ENCODE measurements at regions not wholly inside any gene's neighbourhood (a gene's known extent, or its start where the extent isn't known, plus 50 kb on each side); places are given as distances from the start of the nearest gene placed in this dataset.
A peak's percentile ranks its signal among the peaks of the same experiment; 100 is the strongest.
"Not testable (repeated sequence)": the region's sequence is repeated elsewhere in the genome, so short reads cannot be mapped to it uniquely, and the experiment has no call there.

- no peaks in the 10 kb centered on the region for H3K9me3 ChIP-seq (ENCODE audit: control insufficient read depth in 2 of 3, insufficient read depth in 1 of 3, low read length in 3 of 3)
- FAIRE-seq, result no peak
- no peak overlapping the region for H3K9ac ChIP-seq (ENCODE audit: low read length in 3 of 3)
- H3K4me1 ChIP-seq (ENCODE audit: control insufficient read depth in 2 of 3, insufficient read depth in 2 of 3, low read depth in 1 of 3, low read length in 3 of 3), result peaks cover 0 to 2% (median 0%) of the 10 kb centered on the region in 3 donors
- H3K36me3 ChIP-seq (ENCODE audit: control insufficient read depth in 2 of 3, insufficient read depth in 3 of 3, low read length in 3 of 3), result no peaks in the 10 kb centered on the region
- no peak overlapping the region for H3K27ac ChIP-seq (ENCODE audit: low read depth in 2 of 2, low read length in 2 of 2)
- H3K4me3 ChIP-seq (ENCODE audit: low read length in 3 of 3), result no peak overlapping the region
- no peak for DNase-seq
- TF ChIP-seq, protein P1, sequence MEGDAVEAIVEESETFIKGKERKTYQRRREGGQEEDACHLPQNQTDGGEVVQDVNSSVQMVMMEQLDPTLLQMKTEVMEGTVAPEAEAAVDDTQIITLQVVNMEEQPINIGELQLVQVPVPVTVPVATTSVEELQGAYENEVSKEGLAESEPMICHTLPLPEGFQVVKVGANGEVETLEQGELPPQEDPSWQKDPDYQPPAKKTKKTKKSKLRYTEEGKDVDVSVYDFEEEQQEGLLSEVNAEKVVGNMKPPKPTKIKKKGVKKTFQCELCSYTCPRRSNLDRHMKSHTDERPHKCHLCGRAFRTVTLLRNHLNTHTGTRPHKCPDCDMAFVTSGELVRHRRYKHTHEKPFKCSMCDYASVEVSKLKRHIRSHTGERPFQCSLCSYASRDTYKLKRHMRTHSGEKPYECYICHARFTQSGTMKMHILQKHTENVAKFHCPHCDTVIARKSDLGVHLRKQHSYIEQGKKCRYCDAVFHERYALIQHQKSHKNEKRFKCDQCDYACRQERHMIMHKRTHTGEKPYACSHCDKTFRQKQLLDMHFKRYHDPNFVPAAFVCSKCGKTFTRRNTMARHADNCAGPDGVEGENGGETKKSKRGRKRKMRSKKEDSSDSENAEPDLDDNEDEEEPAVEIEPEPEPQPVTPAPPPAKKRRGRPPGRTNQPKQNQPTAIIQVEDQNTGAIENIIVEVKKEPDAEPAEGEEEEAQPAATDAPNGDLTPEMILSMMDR (IDR thresholded peaks at IDR 0.05; ENCODE audit: borderline replicate concordance, extremely low read depth, insufficient read depth), result no peak
- H3K27me3 ChIP-seq (ENCODE audit: control insufficient read depth, insufficient read depth, low read length), result no peaks in the 10 kb centered on the region
- intact Hi-C loops (cut with DNase I), result no loop called here
Measured at GRCh38 chr6:168995526-168996355, 257.9 kb downstream of the THBS2 start.

GRCh38 chr6:168994956-168995355, 258.7 kb downstream of the THBS2 start:
- intact Hi-C loops (cut with DNase I), result no loop called here

DNA sequence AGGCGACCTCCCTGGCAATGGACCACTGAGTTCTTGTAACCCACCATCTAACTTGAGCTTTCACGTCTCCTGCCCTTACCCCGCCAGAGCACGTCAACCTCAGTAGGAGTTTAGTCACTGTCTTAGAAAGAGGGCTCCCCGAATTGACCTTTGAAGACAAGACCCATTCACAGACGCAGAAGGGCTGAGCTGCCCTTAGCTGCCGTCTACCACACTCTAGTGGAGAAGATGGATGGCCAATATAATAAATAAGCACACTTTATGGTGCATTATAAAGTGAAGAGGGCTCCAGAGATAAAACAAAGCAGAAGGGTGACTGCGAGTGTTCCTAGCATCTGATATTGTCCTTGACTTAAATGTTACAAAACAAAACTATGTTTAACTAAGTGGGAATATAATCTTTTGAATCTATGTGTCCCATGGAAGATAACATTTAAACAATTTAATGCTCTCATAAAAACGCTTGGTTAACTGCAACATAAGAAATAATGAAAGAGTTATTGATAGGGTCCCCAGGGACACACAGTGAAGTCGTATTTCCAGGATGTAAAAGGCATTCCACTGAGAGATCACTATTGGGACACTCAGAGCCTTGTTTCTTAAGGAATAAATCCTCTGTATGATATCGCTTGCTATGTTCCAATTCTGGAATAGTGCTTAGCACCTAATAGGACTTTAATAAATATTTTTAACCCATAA, 261.1 kb downstream of the THBS2 start:
- Histone ChIP-seq H3K4me1 (ENCODE audit: control insufficient read depth in 2 of 3, insufficient read depth in 2 of 3, low read depth in 1 of 3, low read length in 3 of 3) (peaks cover 0 to 2% (median 0%) of the 10 kb centered on the region in 3 donors), H3K27me3 (ENCODE audit: control insufficient read depth, insufficient read depth, low read length) (no peaks in the 10 kb centered on the region), H3K27ac (ENCODE audit: low read depth in 2 of 2, low read length in 2 of 2) (no peak overlapping the region), H3K4me3 (ENCODE audit: low read length in 3 of 3) (no peak overlapping the region), H3K9ac (ENCODE audit: low read length in 3 of 3) (no peak overlapping the region), H3K9me3 (ENCODE audit: control insufficient read depth in 2 of 3, insufficient read depth in 1 of 3, low read length in 3 of 3) (no peaks in the 10 kb centered on the region), H3K36me3 (ENCODE audit: control insufficient read depth in 2 of 3, insufficient read depth in 3 of 3, low read length in 3 of 3) (no peaks in the 10 kb centered on the region)
- no peak for FAIRE-seq
- intact Hi-C loops (cut with DNase I), result no loop called here
- DNase-seq, result peak in 2 of 5 donors; percentile 57 to 78
- TF ChIP-seq, protein P1 (IDR thresholded peaks at IDR 0.05; ENCODE audit: borderline replicate concordance, extremely low read depth, insufficient read depth), result no peak

More at GRCh38 chr6:168994956-168995355, 258.7 kb downstream of the THBS2 start:
- no peaks in the 10 kb centered on the region for H3K27me3 ChIP-seq (ENCODE audit: control insufficient read depth, insufficient read depth, low read length)
- DNase-seq, result peak in 2 of 5 donors; percentile 24 to 35
- H3K9me3 ChIP-seq (ENCODE audit: control insufficient read depth in 2 of 3, insufficient read depth in 1 of 3, low read length in 3 of 3), result no peaks in the 10 kb centered on the region
- no peak for FAIRE-seq
- H3K36me3 ChIP-seq (ENCODE audit: control insufficient read depth in 2 of 3, insufficient read depth in 3 of 3, low read length in 3 of 3), result no peaks in the 10 kb centered on the region
- H3K9ac ChIP-seq (ENCODE audit: low read length in 3 of 3), result no peak overlapping the region
- H3K4me3 ChIP-seq (ENCODE audit: low read length in 3 of 3), result no peak overlapping the region
- no peak overlapping the region for H3K27ac ChIP-seq (ENCODE audit: low read depth in 2 of 2, low read length in 2 of 2)
- peaks cover 0 to 2% (median 0%) of the 10 kb centered on the region in 3 donors for H3K4me1 ChIP-seq (ENCODE audit: control insufficient read depth in 2 of 3, insufficient read depth in 2 of 3, low read depth in 1 of 3, low read length in 3 of 3)
- TF ChIP-seq, protein P1 (IDR thresholded peaks at IDR 0.05; ENCODE audit: borderline replicate concordance, extremely low read depth, insufficient read depth), result no peak

GRCh38 chr6:168991695-168992094, 262.0 kb downstream of the THBS2 start:
- H3K9ac ChIP-seq (ENCODE audit: low read length in 3 of 3); H3K27ac ChIP-seq (ENCODE audit: low read depth in 2 of 2, low read length in 2 of 2); H3K9me3 ChIP-seq (ENCODE audit: control insufficient read depth in 2 of 3, insufficient read depth in 1 of 3, low read length in 3 of 3); DNase-seq; H3K36me3 ChIP-seq (ENCODE audit: control insufficient read depth in 2 of 3, insufficient read depth in 3 of 3, low read length in 3 of 3); H3K27me3 ChIP-seq (ENCODE audit: control insufficient read depth, insufficient read depth, low read length); H3K4me3 ChIP-seq (ENCODE audit: low read length in 3 of 3); intact Hi-C loops (cut with DNase I); H3K4me1 ChIP-seq (ENCODE audit: control insufficient read depth in 2 of 3, insufficient read depth in 2 of 3, low read depth in 1 of 3, low read length in 3 of 3); FAIRE-seq: not testable (repeated sequence)
